Right lobe of liver (tissue), 4 donors: ENCODE measurements at regions not wholly inside any gene's neighbourhood (a gene's known extent, or its start where the extent isn't known, plus 50 kb on each side); places are given as distances from the start of the nearest gene placed in this dataset.

Experiments
- CTCF ChIP-seq, 4 donors: fragments of 200-600 bp in 3 of 4; fragments of 450-650 bp in 1 of 4; IDR thresholded peaks; one replicate each; pipeline versions ENCODE4 v1.5.1 to v1.8.0; 2016 to 2022; ENCODE audit warnings: antibody characterized with exemption in 4 of 4, mild to moderate bottlenecking in 2 of 4
- POLR2A ChIP-seq: fragments of 450-650 bp; IDR thresholded peaks from one replicate; pipeline ENCODE4 v1.6.1; 2017; ENCODE audit warnings: antibody characterized with exemption, mild to moderate bottlenecking
- donor health status: DM: no; HTN: no; CAD: no.
- donor health status: DM: no; HTN: no; CAD: no.
- donor health status: DM: no; HTN: yes; CAD: no.

- TF ChIP-seq CTCF (IDR thresholded peaks at IDR 0.05) (no peak), POLR2A (no peak)
Observed at GRCh38 chr14:44639781-44640385, 132.8 kb upstream of the FSCB start.
